GM18499 (cell line): ENCODE measurements at regions not wholly inside any gene's neighbourhood (a gene's known extent, or its start where the extent isn't known, plus 50 kb on each side); places are given as distances from the start of the nearest gene placed in this dataset.

Experiments used
- ATAC-seq: cut with Tn5 transposase; IDR thresholded peaks from one replicate; pipeline ENCODE4 v1.9.1; 2021; ENCODE audit warnings: moderate number of reproducible peaks; ENCODE audit not compliant: insufficient read depth, unreplicated experiment

DNA sequence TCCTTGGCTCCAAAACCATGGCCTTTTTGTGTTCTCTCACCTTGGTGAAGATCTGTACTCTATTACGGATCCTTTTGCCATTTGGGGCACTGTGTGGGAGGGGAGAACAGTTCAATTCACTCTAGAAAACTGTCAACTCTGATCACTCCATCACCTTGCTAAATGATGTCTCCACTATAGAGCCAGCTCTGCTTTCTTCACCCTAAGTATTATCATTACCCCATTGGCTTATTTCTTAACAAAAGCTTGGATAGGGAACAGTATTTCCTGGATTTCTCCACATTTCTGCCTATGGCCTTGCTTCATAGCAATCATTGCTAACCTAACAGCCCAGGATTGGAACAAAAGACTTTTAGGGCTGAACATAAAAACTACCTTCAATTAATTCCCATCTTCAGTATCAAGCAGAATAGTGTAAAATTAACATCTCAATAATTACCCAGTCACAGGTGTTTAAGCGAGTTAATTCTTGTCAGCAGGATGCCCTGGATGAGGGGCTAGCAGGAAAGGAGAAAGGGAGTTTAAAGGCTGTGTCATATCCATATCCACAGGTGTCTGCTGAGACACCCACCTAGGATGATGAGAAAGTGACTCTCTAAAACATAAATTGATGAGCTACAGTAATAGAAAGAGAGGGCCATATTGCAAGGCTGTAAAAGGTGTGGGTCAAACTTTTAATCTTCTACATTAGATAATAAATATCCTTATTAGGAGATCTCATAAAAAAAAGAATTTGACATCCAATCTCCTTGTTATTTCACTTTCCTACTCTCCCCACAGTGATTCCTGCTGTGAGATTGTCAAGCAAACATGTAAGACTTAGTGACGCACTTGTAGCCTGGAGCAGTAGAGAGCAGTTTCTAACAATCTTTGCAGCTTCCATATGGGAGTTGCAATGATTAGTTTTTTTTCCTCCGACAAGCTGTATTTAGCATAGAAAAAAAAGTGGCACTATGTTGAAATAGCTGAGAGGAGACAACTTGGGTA is 589.5 kb upstream of the NXPH2 start:
- no peak for ATAC-seq

DNA sequence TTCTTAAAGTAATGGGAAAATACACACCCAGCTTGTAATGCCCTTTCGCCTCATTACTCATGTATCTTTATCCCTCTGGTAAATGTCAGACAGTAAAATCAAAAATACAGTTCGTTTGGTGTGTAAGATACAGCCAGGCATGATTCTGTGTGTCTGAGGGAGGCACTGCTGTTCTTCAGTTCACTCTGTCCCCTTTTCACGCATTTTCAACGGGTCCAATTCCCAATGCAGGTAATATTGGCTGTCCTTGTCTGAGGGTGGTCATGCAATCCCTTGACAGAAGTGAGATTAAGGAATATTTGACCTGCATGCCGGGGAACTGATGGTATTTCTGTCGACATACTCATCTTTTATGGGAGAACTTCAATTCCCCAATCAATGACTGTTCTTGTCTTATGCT is 587.2 kb upstream of the NXPH2 start:
- no peak for ATAC-seq

DNA sequence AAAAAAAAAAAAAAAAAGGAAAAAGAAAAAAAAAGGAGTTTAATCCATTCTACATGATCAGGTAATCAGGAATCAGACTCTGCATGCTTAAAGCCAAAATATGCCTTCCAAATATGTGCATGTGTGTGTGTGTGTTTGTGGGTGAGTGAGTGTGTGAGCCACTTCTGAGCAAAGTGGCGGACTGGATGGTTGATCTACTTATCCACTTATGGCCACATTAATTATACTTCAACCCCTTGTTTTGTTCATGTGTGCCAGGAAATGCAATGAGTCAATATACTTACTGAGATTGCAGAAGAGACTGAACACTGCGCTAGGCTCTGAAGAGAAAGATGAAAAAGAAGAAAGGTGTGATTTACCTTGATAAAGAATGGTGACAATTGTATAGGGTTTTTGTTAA is 586.5 kb upstream of the NXPH2 start:
- no peak for ATAC-seq

DNA sequence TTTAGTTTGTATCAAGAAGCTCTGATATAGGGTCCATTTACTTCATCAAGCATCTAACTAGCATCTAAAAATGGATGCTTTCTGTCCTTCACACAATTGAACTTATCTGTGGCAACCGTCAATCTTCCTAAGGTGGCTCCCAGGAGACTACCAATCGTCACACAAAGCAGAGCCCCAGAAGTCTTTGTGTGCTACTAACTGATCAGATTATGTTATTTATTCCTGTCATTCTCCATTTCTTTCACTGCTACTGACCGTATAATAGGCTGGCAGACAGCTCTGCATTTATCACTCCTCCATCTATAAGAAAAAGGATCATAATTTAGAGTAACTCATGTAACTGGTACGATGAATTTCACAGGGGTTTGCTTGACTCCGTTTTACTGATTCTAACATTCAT is 585.0 kb upstream of the NXPH2 start:
- no peak for ATAC-seq

DNA sequence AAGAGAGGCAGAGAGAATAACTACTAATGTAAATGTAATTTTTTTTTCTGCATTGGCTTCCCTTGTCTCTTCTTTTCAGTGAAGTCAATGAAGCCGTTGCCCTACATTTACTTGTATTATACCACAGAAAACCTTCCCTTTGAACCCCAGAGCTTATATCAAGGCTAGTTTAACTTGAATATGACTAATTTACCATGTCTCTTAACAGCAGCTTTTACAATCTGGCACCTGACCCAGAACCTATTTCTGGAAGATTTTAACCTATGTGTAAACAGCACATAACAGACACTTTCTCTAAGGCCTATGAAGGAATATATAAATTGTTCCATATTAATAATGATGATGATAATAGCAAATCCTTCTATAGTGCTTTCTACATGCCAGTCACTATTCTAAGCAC is 580.5 kb upstream of the NXPH2 start:
- no peak for ATAC-seq

DNA sequence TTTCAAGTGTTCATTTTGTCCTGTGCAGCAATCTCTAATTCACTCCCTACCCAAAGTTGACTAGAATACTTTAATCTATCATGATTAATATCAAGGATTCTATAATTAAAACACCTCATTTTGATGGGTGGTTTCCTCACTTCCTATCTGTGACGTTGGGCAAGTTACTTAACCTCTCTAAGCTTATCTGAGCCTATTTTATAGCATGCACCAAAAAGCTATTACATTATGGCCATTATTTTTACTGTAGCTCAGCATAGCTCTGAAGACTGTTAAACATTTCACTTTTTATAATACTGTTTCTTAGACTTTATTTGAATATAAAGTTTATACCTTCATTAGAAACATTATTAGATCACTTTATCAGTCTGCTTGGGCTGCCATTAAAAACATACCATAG is 579.6 kb upstream of the NXPH2 start:
- no peak for ATAC-seq

DNA sequence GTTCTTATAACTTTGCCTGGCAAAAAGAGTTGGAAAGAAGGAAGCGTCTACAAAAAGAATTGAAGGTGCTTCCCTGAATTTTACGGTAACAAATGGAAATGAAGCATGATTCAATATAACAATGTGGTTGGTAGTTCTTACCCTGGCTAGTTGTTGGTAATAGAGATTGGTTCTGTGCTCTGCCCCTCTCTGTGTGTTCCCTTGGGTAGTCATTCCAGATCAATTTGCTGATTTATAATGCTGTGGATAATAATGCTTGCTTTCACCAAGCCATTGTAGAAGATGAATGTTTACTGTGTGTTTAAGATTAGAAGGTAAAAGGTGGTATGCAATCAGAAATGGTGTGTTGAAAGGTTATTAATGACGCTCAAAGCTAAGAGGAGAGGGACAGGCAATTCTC is 577.8 kb upstream of the NXPH2 start:
- no peak for ATAC-seq

DNA sequence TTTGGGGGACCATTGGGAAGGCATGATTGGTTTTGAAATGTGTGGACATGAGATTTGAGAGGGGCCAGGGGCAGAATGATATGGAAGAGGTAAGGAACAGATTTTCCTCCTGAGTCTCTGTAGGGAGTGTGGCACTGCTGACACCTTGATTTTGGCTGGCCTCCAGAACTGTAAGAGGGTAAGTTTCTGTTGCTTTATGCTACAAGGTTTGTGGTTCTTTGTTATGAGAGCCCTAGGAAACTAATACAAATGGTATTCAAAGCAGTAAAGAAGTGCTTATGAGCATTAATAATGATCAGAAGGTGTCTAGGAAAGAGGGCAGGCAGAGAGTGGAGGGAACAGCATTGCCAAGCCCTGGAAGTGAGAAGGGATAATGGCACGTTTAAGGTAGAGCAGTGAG is 574.3 kb upstream of the NXPH2 start:
- no peak for ATAC-seq

DNA sequence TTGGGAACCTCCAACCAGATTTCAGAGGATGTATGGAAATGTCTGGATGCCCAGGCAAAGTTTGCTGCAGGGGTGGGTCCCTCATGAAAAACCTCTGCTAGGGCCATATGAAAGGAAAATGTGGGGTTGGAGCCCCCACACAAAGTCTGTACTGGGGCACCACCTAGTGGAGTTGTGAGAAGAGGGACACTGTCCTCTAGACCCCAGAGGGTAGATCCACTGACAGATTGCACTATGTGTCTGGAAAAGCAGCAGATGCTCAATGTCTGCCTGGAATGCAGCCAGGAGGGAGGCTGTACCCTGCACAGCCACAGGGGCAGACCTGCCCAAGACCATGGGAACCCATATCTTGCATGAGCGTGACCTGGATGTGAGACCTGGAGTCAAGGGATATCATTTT is 573.7 kb upstream of the NXPH2 start:
- no peak for ATAC-seq

DNA sequence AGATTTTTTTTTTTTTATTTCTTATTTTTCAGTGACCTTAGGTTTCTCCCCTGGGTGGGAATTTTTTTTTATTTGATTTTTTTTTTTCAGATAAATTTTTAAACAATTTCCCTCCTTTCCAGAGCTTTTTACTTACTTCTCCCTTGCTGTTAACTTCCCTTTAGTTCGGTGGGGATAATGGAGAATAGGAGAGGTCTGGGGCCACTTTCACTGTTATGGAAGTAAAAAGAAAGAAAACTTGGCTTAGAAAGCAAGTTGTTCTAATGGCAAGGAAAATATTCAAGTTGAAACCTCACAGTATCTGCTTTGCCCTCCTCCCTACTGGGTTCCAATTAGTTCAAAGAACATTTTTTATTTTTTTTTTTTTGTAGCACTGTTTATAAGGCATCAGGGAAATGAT is 537.1 kb upstream of the NXPH2 start:
- no peak for ATAC-seq

DNA sequence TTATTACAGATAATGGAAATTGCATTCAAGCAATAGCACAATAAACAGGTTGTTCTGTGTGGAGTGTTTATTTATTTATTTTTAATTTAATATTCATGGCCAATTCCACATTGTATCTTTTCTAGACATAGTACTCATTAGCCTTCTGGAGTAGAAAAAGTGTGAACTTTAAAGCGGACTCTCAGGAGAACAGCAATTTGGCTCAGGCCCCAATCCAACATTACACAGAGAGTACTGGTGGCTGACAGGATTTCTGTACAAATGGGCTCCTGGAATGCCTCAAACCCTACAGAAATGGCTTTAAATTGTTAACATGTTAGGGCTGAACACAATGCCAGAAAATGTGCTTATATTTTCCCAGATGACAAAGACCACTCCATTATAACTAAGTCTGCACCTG is 533.9 kb upstream of the NXPH2 start:
- no peak for ATAC-seq

DNA sequence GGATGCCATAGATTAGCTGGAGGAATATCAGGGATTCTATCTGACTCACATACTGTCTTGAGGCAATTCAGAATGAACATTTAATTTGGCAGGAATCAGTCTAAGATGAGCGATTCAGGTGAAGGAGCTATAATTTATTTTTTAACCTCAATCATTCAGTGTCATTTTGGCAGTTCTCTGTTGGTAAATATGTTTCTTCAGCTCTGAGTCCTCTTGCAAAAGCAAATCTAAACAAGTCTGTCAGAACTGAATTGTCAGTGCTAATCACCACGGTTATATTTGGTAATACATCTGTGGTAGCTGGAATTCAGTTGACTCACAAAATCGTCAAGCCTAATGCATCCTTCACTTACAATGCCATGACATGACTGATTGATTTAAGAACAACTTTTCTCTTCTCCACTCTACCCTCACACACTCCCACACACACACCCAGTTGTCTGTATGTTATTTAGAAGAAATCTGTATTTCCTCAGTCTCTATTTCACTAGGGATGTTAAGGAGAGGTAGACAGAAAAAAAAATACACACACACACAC is 516.6 kb upstream of the NXPH2 start:
- ATAC-seq: no peak

DNA sequence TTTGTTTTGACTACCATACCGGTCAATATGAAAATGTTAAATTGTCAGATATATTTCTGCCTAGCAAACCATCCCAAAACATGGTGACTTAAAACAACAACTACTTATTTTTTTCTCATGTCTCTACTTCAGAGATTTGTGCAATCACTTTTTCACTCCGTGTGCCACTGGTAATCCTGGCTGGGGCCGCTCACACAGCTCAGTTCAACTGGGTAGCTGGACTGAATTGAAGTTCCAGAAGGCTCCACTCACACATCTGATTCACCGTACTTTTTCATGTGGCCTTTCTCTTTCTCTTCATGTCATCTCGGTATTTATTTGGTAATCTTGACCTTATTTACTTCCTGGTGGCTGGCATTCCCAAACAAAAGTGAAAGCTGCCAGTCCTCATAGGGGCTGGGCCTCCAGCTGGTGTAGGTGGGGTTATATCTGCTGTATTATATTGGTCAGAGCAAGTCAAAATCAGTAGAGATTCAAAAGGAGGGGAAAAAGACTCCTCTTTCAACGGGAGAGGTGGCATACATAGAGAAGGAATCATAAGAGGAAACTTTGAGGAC is 513.9 kb upstream of the NXPH2 start:
- no peak for ATAC-seq

DNA sequence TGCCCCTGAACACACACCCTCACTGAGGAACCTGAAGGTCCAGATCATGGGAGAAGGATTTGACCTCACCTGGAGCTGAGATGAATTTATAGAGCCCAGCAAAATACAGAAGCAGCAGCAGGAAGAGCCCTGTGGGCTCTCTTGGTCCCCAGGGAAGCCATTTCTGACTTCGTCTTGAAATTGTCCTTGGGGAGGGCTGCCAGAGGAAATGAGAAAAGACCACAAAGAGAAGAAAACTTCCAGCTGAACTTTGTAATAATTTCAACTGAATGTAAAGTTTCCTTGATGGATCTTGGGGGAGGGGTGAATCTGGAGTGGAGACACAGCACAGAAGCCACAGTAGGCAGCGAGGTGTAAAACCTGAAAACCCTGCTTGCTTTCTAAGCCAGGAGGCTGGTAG is 500.9 kb upstream of the NXPH2 start:
- ATAC-seq: no peak

DNA sequence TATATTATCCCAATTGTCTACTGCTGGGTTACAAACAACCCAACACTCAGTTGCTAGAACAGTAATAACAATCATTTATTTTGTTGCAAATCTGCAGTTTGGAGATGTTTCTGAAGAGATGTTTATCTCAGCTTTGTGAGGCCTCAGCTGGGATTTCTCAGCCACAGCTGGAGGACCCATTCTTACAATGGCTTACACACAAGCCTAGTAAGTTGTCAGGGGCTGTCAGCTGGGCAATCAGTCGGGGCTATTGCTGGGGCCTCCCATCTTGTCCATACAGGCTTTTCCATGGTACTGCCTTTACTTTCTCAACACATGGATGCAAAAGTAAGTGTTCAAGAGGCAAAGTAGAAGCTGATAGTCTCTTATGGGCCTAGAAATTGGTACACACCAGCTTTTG is 491.7 kb upstream of the NXPH2 start:
- no peak for ATAC-seq

DNA sequence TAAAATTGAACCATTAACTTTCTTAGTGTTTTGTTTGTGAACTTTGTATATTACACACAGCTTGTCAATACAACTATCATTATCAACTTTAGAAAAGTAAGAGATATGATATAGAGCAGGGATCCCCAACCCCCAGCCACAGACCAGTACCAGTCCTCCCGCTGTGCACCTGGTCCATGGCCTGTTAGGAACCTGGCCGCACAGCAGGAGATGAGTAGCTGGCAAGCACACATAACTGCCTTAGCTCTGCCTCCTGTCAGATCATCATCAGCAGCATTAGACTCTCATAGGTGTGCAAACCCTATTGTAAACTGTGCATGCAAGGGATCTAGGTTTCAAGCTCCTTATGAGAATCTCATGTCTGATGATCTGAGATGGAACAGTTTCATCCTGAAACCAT is 491.0 kb upstream of the NXPH2 start:
- ATAC-seq: no peak

DNA sequence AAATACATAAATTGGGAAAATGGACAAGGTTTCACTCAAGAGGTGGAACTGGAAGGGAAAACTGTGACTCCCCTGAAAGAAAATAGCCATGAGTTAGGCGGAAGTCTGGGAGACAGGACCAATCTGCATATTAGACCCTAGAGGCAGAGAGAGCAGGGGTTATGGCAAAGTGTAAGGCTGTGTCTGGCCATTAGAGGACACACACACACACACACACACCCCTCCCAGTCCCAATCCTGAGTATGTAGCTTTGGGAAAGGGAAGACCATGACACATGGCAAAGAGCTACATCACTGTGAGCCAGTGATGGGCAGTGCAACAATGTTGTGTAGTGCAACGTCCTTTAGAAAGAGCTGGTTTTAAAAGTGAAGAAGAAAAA is 479.9 kb upstream of the NXPH2 start:
- no peak for ATAC-seq

DNA sequence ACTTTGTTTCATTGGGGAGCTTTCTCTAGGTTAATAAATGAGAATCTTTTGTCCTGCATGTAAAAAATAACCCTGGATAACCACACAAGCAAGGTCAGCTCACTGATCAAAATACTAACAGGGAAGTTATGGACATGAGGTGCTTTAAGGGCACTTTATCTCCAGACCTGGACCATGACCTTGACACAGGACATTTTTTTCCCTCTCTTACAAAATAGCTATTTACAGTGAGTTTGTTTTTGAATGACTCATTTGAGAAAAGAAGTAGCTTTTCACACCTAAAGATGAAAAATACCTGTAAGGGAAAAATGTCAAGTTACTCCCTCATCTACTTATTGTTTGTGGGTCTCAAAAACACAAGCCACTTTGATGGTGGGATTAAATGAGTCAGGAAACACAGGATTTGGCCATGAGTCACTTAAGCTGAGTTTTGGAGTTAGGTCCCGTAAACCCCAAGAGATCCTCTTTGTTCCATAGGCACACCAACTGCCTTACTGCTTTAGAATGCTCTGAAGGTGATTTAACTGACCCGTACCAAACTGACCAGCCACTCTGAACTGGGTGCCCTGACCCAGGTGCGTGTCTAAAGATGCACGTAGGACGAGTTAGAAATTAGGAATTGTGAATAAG is 479.3 kb upstream of the NXPH2 start:
- no peak for ATAC-seq

DNA sequence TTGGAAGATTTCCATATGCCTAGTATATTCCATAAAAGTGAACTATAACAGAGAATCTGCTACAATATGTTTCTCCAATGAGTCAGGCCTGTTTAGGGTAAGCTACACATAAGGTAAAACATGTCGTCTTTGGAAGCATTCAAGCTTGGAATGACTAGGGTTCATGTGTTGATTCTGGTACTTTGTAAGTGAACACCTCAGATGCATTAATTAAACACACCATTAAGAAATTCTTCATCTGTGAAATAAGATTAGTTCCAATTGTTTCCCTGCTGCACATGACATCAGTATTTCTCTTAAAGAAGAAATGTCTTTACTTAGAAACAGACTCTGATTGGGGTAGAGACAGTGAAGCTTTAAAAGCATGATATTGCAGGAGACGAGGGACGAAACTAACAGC is 461.1 kb upstream of the NXPH2 start:
- no peak for ATAC-seq

DNA sequence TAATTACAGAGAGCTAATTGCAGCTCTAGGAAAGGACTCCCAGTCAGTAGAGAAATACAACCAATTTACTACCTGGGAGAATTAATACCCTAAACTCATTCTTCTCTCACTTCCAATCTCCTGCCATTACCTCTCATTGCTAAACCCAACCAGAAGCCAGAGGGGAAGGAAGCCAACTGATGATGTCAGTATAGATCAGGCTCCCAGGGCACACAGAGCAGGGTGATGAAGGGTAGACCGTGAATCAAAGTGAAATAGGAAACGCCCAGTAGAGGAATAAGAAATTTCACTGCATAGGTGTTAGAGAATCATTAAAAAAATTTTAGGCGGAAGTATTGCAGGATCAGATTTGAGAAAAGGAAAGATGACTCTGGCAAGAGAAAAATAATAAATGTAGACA is 456.8 kb upstream of the NXPH2 start:
- ATAC-seq: no peak

DNA sequence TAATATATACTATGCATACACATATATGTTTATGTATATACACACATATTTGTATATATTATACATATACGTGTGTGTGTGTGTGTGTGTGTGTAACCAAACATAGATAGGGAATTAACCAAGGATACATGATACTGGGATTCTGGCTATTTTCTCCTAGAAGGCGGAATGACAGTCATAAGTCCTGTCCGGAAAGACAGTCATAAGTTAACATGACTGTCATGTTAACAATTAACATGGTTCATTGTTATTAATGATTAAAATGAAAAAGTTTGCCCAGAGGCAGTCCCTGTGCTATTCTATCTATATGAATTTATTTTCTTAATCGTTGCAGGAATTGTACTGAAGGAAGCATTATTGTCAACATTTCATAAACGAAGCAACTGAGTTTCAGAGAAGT is 450.7 kb upstream of the NXPH2 start:
- no peak for ATAC-seq
